LNCAP (cell line): ENCODE measurements at regions not wholly inside any gene's neighbourhood (a gene's known extent, or its start where the extent isn't known, plus 50 kb on each side); places are given as distances from the start of the nearest gene placed in this dataset.

Experiments used
- TF ChIP-seq, protein P1 (sequence below): fragments of 450-650 bp; IDR thresholded peaks from 2 replicates; pipeline ENCODE4 v1.5.1; 2017; ENCODE audit warnings: mild to moderate bottlenecking

DNA sequence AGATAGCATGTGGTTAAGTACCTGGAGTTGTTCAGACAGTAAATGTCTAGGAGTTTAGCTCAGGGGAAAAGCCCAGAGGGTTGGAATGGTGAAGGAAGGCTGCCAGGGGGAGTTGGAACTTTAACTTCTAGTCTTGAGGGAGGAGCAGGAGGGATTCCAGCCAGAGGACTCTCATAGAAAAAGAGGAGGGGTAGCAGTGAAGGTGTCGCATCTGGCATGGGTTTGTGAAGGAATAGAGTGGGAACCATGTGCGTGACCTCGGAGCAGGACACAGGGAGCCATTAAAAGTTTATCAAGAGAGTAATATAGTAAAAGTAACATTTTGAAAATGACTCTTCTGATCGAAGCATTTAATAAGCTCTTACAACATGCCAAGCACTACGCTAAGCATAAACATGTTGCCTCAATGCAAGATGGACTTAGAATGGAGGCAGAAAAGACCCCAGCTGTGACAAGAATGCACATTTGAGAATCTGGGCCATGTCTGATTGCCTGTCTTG lies 632.4 kb upstream of the CAMK1G start:
- TF ChIP-seq, protein P1, sequence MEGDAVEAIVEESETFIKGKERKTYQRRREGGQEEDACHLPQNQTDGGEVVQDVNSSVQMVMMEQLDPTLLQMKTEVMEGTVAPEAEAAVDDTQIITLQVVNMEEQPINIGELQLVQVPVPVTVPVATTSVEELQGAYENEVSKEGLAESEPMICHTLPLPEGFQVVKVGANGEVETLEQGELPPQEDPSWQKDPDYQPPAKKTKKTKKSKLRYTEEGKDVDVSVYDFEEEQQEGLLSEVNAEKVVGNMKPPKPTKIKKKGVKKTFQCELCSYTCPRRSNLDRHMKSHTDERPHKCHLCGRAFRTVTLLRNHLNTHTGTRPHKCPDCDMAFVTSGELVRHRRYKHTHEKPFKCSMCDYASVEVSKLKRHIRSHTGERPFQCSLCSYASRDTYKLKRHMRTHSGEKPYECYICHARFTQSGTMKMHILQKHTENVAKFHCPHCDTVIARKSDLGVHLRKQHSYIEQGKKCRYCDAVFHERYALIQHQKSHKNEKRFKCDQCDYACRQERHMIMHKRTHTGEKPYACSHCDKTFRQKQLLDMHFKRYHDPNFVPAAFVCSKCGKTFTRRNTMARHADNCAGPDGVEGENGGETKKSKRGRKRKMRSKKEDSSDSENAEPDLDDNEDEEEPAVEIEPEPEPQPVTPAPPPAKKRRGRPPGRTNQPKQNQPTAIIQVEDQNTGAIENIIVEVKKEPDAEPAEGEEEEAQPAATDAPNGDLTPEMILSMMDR = no peak

DNA sequence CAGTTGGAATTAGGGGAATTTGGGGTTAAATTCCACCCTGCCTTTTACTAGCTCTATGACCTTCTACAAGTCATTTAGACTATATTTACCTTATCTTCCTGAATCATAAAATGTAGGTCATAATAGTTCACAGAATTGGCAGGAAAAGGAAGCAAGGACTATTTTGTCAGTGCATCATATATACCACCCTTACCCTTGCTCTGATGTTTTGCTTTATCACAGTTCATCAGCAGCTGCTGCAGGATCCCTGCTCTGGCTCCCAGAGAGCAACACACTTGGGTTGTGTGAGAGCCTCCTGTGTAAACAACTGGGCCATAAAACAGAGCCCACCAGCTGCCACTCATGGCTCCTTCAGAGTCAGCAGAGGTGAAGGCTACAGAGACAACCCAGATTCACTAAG lies 631.6 kb upstream of the CAMK1G start:
- TF ChIP-seq, protein P1 = no peak

DNA sequence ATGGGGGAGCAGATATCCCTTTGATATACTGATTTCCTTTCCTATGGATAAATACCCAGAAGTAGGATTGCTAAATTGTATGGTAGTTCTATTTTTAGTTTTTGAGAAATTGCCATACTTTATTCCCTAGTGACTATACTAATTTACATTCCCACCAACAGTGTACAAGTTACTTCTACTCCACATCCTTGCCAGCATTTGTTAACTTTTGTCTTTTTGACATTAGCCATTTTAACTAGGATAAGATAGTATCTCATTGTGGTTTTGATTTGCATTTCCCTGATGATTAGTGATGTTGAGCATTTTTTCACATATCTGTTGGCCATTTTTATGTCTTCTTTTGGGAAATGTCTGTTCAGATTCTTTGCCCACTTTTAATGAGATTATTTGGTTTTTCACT lies 620.6 kb upstream of the CAMK1G start:
- TF ChIP-seq, protein P1 = no peak

DNA sequence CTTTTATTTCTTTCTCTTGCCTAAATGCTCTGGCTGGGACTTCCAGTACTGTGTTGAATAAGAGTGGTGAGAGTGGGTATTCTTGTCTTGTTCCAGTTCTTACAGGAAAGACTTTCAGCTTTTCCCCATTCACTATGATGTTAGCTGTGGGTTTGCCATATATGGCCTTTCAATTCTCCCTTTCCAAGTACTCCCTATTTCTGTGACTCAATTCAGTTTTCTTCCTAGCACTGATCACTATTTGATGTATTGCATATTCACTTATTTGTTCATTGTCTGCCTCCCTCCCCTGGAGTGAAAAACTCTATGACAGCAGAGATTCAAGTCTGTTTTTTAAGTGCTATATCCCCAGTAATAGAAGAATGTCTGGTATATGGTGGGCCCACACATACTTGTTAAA lies 618.2 kb upstream of the CAMK1G start:
- TF ChIP-seq, protein P1 = no peak

DNA sequence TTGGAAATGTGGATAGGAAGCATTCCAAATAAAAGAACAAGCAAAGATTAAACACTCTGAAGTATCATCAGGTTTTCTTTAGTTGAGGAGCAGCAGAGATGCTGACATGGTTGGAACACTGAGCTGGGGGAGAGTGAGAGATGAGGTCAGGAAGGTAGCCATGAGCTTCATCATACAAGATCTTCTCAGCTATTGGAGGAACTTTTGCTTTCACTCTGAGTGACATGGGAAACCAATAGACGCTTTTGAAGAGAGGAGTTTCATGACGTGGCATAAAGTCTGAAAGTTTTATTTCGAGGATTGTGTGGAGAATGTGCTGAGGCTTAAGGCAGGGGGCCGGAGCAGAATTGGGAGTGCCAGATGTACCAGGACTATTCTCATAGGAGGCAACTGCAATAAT lies 616.2 kb upstream of the CAMK1G start:
- TF ChIP-seq, protein P1 = no peak

DNA sequence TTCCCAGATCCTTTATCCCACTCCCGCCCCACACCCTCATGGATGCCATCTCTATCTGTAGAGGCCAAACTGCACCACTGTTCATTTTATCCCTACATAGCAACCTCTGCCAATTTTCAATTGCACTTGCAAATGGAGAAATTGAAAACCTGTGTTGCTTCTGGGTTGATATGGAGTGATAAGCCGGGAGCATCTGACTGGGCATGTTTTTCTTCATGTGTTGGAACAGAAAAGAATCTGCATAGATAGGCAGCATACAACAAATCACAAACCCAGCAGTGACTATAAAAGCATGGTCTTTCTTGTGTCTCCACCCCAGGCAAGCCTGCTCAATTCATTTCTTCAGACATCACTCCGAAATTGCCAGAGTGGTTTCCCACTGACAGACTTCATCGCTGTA lies 608.8 kb upstream of the CAMK1G start:
- TF ChIP-seq, protein P1 = no peak

DNA sequence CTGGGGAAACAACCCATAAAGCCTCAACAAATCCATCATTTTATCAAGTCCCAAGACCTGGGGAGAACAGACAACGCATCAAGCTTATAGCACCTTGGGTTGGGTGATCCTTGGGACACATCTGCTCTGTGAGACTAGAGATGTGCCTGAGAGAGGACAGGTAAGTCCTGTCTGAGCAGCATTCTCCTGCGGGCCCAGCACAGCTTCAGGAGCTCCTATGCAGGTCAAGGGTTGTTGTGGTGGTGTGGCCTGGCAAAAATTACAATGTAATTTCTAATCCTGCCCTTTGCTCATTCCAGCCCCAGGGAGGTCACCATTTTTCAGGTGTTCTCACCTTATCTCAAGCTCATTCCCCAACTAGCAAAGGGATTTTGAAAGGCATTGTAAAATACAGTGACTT lies 608.1 kb upstream of the CAMK1G start:
- TF ChIP-seq, protein P1 = no peak

DNA sequence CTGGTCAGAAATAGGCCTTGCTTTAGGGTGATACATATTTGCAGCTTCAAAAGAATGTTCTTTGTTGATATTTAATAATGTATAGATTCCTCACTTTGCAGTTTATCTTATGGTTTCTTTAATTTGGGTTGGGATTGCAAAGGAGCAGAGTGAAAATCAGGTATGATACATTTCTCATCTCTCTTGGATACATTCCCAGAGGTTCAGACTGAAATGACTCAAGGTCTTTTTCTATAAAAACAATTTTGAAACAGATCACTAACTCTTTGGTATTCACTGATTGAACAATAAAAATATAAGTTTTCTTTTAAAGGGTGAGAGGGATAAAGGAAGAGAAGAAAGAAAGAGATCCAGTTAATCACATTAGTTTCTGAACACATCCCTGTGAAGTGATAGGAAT lies 606.5 kb upstream of the CAMK1G start:
- TF ChIP-seq, protein P1 = no peak
